Small intestine (tissue), 7 donors: ENCODE measurements at regions not wholly inside any gene's neighbourhood (a gene's known extent, or its start where the extent isn't known, plus 50 kb on each side); places are given as distances from the start of the nearest gene placed in this dataset.
A peak's percentile ranks its signal among the peaks of the same experiment; 100 is the strongest.

ENCODE experiments used
- DNase-seq, 2 donors: peaks; one replicate each; pipeline versions ENCODE4 v3.0.0 to v3.0.0-alpha.2; 2013
- FAIRE-seq: peaks from 2 replicates; lab custom pipeline; 2012; peaks lifted over from hg19 to GRCh38; lab: Jason Lieb, UNC
- H3K27ac ChIP-seq, 3 donors: one replicate each; pipeline ENCODE4 v1.5.1; 2013; ENCODE audit warnings: low read length in 2 of 3, mild to moderate bottlenecking in 2 of 3, control low read depth in 1 of 3, inconsistent platforms in 1 of 3, low read depth in 1 of 3, moderate library complexity in 1 of 3
- H3K27me3 ChIP-seq, 3 donors: one replicate each; pipeline ENCODE4 v1.6.1; 2013; ENCODE audit warnings: low read length in 3 of 3, inconsistent platforms in 1 of 3; ENCODE audit not compliant: control insufficient read depth in 3 of 3, insufficient read depth in 3 of 3
- H3K36me3 ChIP-seq, 3 donors: one replicate each; pipeline ENCODE4 v1.6.1; 2013; ENCODE audit warnings: low read length in 3 of 3, inconsistent platforms in 1 of 3, low read depth in 1 of 3, mild to moderate bottlenecking in 1 of 3, moderate library complexity in 1 of 3; ENCODE audit not compliant: control insufficient read depth in 3 of 3, insufficient read depth in 2 of 3
- H3K4me1 ChIP-seq, 3 donors: one replicate each; pipeline ENCODE4 v1.6.1; 2013; ENCODE audit warnings: low read length in 2 of 3, inconsistent platforms in 1 of 3, low read depth in 1 of 3, mild to moderate bottlenecking in 1 of 3, moderate library complexity in 1 of 3; ENCODE audit not compliant: control insufficient read depth in 3 of 3, insufficient read depth in 2 of 3
- H3K4me3 ChIP-seq, 3 donors: one replicate each; pipeline ENCODE4 v1.5.1; 2013; ENCODE audit warnings: low read length in 3 of 3, control low read depth in 1 of 3, inconsistent platforms in 1 of 3, low read depth in 1 of 3, mild to moderate bottlenecking in 1 of 3, moderate library complexity in 1 of 3
- H3K9me3 ChIP-seq, 2 donors: one replicate each; pipeline ENCODE4 v1.6.1; 2013; ENCODE audit warnings: low read depth in 1 of 2, low read length in 1 of 2; ENCODE audit not compliant: control insufficient read depth in 2 of 2, insufficient read depth in 1 of 2
- WGBS, 3 donors: extraction: QIAGEN DNeasy Blood & Tissue Kit; methylation state at CpG; one replicate each; pipeline ENCODE4 v1.1.7; 2013; 5-methylcytosine and 5-hydroxymethylcytosine counted together
- donor health status: healthy with polysubstance abuse.
- donor health status: control.
- donor health status: control.
- donor health status: Bipolar disorder and iron deficiency.
- donor health status: healthy.

DNA sequence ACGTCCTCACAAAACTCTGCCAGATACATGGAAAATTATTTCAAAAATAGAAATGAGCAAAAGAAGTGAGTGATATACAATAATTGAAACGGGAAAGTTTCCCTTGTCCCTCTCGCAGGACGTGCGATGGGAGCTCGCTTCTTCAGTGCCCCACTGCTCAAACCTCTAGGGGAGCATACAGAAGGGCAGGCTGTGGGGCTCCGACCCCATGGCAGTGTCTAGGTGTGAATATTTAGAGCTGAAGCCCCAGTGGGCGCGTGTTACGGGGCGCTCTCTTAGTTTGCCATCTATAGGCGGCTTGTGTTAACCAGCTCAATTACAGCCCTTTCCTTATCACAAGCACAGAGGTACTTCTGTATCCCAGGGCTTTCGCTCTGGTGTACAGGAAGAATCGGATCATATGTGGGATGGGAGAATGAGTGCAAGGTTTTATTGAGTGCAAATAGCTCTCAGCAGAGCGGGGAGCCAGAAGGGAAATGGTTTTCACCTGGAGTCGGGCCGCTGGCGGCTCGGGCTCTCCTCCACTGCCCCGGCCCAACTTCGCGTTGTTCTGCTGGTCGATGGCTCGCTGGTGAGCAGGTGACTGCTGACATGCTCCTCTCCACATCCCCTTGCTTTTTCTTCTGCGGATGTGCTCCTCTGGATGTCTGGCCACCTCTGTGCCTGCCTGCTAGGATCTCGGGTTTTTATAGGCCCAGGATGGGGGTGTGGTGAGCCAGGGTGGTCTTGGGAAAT lies 334.0 kb upstream of the PTPRD start:
- 85 to 87% (median 85%) methylated on average over 26 of the region's 26 CpGs for WGBS, 3 donors
- FAIRE-seq, result no peak

DNA sequence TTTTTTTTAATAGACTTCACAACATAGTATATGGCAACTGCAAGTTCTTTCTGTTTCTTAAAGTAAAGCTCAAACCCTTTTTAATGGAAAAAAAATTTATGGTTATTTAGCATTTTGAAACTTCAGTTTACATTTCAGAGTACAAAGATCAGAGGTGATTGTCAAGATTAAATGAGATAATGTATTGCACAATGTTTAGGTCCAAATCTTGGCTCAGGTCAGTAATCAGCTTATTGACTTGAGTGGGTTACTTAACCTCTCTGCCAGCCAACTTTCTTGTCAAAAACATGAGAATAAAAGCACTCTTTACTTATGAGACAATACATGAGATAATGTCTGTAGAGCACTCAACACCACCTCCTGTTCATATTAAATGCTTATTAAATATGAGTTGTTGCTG lies 345.1 kb upstream of the PTPRD start:
- H3K27ac ChIP-seq, result no peak overlapping the region
- H3K9me3 ChIP-seq, result peaks cover 0 to 8% of the 10 kb centered on the region in 2 donors
- no peaks in the 10 kb centered on the region for H3K27me3 ChIP-seq
- DNase-seq (no peak), FAIRE-seq (no peak)
- no peaks in the 10 kb centered on the region for H3K4me1 ChIP-seq
- no peaks in the 10 kb centered on the region for H3K36me3 ChIP-seq
- H3K4me3 ChIP-seq, result no peak overlapping the region

More for the DNA sequence above, 334.0 kb upstream of the PTPRD start:
- Histone ChIP-seq H3K9me3 (no peaks in the 10 kb centered on the region), H3K27me3 (no peaks in the 10 kb centered on the region), H3K4me3 (no peak overlapping the region), H3K4me1 (no peaks in the 10 kb centered on the region), H3K36me3 (no peaks in the 10 kb centered on the region), H3K27ac (no peak overlapping the region)
- no peak for DNase-seq

DNA sequence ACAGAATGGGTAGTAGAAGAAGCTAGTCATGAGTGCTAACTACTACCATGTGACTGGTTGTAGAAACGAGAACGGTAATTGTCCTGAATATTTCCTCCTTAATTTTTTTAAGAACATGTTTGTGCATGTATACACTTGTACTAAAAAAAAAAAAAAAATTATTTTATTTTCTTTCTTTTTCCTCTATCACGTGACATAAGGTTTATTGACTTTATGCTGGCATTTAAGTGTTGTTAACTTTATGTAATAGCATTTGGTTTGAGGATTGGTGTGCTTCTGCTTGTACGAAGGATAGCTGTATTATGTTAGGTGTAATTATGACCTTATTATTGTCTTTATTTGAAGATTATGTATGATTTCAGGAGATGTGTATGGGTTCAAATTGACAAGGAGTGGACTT lies 349.1 kb upstream of the PTPRD start:
- H3K27me3 ChIP-seq, result no peaks in the 10 kb centered on the region
- DNase-seq, result no peak
- 80 to 86% (median 83%) methylated on average over 4 of the region's 4 CpGs for WGBS, 3 donors

DNA sequence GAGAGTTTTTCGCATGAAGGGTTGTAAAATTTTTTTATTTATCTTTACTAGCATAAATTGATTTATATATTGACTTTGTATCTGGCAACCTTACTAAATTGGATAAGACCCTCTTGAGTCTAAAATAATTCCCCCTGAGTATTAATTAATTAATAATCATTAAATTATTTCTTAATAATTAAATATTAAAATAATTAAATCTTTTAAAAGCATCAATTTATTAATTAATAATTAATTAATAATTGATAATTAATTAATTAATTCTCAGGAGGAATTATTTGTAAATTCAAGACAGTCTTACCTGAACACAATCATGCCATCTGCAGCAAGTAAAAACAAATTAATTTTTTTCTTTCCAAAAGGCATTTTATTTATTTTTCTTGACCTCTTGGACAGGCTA lies 370.4 kb upstream of the PTPRD start:
- Histone ChIP-seq H3K4me1 (no peaks in the 10 kb centered on the region), H3K27ac (no peak overlapping the region), H3K4me3 (no peak overlapping the region), H3K27me3 (no peaks in the 10 kb centered on the region), H3K36me3 (no peaks in the 10 kb centered on the region), H3K9me3 (peaks cover 1 to 6% of the 10 kb centered on the region in 2 donors)
- 85 to 90% (median 88%) methylated on average over 1 of the region's 1 CpG for WGBS, 3 donors
- FAIRE-seq (peak; percentile 39), DNase-seq (no peak)

More for the DNA sequence above, 349.1 kb upstream of the PTPRD start:
- H3K36me3 ChIP-seq, result no peaks in the 10 kb centered on the region
- H3K27ac ChIP-seq, result no peak overlapping the region
- FAIRE-seq, result no peak
- peaks cover 0 to 20% of the 10 kb centered on the region in 2 donors for H3K9me3 ChIP-seq
- H3K4me1 ChIP-seq, result no peaks in the 10 kb centered on the region
- no peak overlapping the region for H3K4me3 ChIP-seq

GRCh38 chr9:10999646-11000045 lies 386.8 kb upstream of the PTPRD start:
- 84 to 87% (median 85%) methylated on average over 4 of the region's 4 CpGs for WGBS, 3 donors
- FAIRE-seq, result no peak

GRCh38 chr9:11001546-11001945 lies 388.7 kb upstream of the PTPRD start:
- FAIRE-seq (no peak), DNase-seq (no peak)
- no peaks in the 10 kb centered on the region for H3K36me3 ChIP-seq
- H3K4me3 ChIP-seq, result no peak overlapping the region
- H3K27me3 ChIP-seq, result no peaks in the 10 kb centered on the region
- H3K27ac ChIP-seq, result no peak overlapping the region
- no peaks in the 10 kb centered on the region for H3K9me3 ChIP-seq
- H3K4me1 ChIP-seq, result no peaks in the 10 kb centered on the region

More at GRCh38 chr9:10999646-11000045, 386.8 kb upstream of the PTPRD start:
- H3K4me1 ChIP-seq, result no peaks in the 10 kb centered on the region
- no peaks in the 10 kb centered on the region for H3K9me3 ChIP-seq
- no peak for DNase-seq
- H3K27me3 ChIP-seq, result no peaks in the 10 kb centered on the region
- H3K36me3 ChIP-seq, result no peaks in the 10 kb centered on the region
- H3K4me3 ChIP-seq, result no peak overlapping the region
- H3K27ac ChIP-seq, result no peak overlapping the region

- no peak for DNase-seq
- WGBS, 3 donors, result 0 to 43% (median 23%) methylated on average over 1 of the region's 1 CpG
These were observed 389.9 kb upstream of the PTPRD start for GRCh38 chr9:11002705-11003104.

GRCh38 chr9:11003836-11004235 lies 391.0 kb upstream of the PTPRD start:
- no peak for FAIRE-seq
- no peaks in the 10 kb centered on the region for H3K9me3 ChIP-seq
- H3K36me3 ChIP-seq, result no peaks in the 10 kb centered on the region
- no peaks in the 10 kb centered on the region for H3K27me3 ChIP-seq
- no peak overlapping the region for H3K4me3 ChIP-seq
- DNase-seq, result no peak
- H3K4me1 ChIP-seq, result no peaks in the 10 kb centered on the region
- no peak overlapping the region for H3K27ac ChIP-seq
- WGBS, 3 donors, result 78 to 83% (median 79%) methylated on average over 4 of the region's 4 CpGs

More at GRCh38 chr9:11002705-11003104, 389.9 kb upstream of the PTPRD start:
- Histone ChIP-seq H3K9me3 (no peaks in the 10 kb centered on the region), H3K4me1 (no peaks in the 10 kb centered on the region), H3K27ac (no peak overlapping the region), H3K27me3 (no peaks in the 10 kb centered on the region), H3K4me3 (no peak overlapping the region), H3K36me3 (no peaks in the 10 kb centered on the region)
- no peak for FAIRE-seq

GRCh38 chr9:11011696-11012095 lies 398.9 kb upstream of the PTPRD start:
- H3K27ac ChIP-seq, result no peak overlapping the region
- FAIRE-seq (no peak), DNase-seq (no peak)
- H3K4me1 ChIP-seq, result no peaks in the 10 kb centered on the region
- 94 to 96% (median 94%) methylated on average over 5 to 7 of the region's 7 CpGs for WGBS, 3 donors
- no peak overlapping the region for H3K4me3 ChIP-seq
- no peaks in the 10 kb centered on the region for H3K36me3 ChIP-seq
- no peaks in the 10 kb centered on the region for H3K27me3 ChIP-seq
- peaks cover 0 to 22% of the 10 kb centered on the region in 2 donors for H3K9me3 ChIP-seq
